ENCODE measurements at regions not wholly inside any gene's neighbourhood (a gene's known extent, or its start where the extent isn't known, plus 50 kb on each side); places are given as distances from the start of the nearest gene placed in this dataset.

GRCh38 chr12:23128462-23128861 lies 503.5 kb downstream of the ETNK1 start:
- no peak for TF ChIP-seq POLR2AphosphoS5 (IDR thresholded peaks at IDR 0.05)
- TF ChIP-seq CTCF (IDR thresholded peaks at IDR 0.05 in 8 of 11, conservative IDR thresholded peaks at IDR 0.05 in 3 of 11): no peak

All from spleen (tissue), 7 donors.